NK-92 treated with Interleukin-12 subunit alpha and Interleukin-12 subunit beta, amount 100 ng/mL, for 24 hours (cell line): ENCODE measurements at regions not wholly inside any gene's neighbourhood (a gene's known extent, or its start where the extent isn't known, plus 50 kb on each side); places are given as distances from the start of the nearest gene placed in this dataset.
"Not testable (repeated sequence)": the region's sequence is repeated elsewhere in the genome, so short reads cannot be mapped to it uniquely, and the experiment has no call there.

Source experiments
- DNase-seq: peaks from one replicate; lab custom pipeline; 2025; lab: John Stamatoyannopoulos, UW

DNA sequence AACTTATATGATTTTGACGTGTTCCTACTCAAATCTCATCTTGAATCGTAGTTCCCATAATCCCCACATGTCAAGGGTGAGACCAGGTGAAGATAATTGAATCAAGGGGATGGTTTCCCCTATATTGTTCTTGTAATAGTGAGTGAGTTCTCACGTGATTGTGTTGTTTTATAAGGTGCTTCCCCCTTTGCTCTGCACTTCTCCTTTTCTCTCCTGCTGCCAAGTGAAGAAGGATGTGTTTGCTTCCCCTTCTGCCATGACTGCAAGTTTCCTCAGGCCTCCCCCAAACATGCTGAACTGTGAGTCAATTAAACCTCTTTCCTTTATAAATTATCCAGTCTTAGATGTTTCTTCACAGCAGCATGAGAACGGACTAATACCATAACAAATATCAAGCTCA lies 83.2 kb downstream of the MANEA start:
- DNase-seq: no peak

DNA sequence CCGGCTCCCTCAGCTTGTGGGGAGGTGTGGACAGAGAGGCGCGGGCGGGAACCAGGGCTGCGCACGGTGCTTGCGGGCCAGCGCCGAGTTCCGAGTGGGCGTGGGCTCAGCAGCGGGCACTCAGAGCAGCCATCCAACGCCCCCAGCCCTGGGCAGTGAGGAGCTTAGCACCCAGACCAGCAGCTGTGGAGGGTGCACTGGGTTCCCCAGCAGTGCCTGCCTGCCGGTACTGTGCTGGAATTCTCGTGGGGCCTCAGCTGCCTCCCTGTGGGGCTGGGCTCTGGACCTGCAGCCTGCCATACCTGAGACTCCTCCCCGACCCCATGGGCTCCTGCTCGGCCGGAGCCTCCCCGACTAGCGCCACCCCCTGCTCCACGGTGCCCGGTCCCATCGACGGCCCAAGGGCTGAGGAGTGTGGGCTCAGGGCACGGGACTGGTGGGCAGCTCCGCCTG lies 92.7 kb downstream of the MANEA start:
- DNase-seq: no peak

- no peak for DNase-seq
Measured at GRCh38 chr6:95676011-95676628, 98.8 kb downstream of the MANEA start.

DNA sequence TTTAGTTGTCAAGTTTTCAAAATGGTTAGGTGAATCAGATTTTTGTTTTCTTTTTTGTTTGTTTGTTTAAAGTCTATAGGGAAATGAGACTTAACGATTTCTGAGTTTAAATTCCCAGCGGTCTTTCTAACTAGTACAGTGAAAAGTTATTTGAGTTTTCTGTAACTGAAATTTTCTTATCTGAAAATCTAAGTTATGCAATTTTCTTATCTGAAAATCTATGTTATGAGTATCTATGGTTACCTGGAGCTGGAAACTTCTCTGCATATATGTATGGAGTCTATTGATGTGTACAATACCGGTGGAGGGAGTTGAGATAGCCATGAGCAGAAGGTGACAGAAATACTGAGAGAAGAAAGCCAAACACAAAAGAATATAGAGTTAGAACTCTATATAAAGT lies 102.6 kb downstream of the MANEA start:
- no peak for DNase-seq

GRCh38 chr6:95681736-95682135 lies 104.4 kb downstream of the MANEA start:
- no peak for DNase-seq

GRCh38 chr6:95682476-95682875 lies 105.1 kb downstream of the MANEA start:
- no peak for DNase-seq

DNA sequence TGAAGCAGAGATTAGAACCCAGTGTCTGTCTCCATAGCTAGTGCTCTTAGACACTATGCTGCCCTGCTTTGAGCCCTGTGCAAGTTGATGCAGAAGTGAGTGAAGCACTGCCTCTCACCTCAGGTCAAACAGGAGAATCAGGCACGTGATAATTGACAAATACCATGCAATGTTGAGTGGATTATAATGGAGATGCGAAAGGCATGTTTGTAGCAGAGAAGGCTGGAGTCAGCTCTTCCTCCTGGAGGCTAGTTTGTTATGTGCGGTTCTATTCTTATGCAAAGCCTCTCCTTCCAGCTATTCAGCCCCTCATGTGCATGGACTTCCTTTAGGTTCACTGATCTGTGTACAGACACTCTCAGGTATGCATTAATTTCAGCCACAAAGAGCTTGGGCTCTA lies 108.5 kb downstream of the MANEA start:
- no peak for DNase-seq

DNA sequence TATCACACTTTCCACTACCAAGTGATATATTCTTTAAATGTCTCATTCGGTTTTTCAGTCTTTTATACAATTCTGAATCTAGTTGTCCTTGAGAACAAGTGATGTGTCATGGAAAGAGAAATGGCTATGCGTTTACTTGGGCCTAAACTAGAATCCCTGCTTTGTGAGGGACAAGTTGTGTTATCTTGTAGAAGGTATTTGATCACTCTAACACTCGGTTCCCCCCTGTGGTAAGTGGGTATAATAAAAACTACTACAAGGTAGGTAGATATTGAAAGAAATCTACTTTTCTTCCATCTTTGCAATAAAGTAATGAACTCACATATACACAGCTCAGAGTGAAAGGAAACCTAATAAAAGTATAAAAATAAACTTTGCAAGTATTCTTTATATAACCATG lies 108.9 kb downstream of the MANEA start:
- no peak for DNase-seq

GRCh38 chr6:95686895-95687294 lies 109.6 kb downstream of the MANEA start:
- no peak for DNase-seq

GRCh38 chr6:95687839-95688238 lies 110.5 kb downstream of the MANEA start:
- no peak for DNase-seq

- no peak for DNase-seq
Measured at GRCh38 chr6:95690328-95690727, 113.0 kb downstream of the MANEA start.

- no peak for DNase-seq
Measured at GRCh38 chr6:95693108-95693507, 115.8 kb downstream of the MANEA start.

DNA sequence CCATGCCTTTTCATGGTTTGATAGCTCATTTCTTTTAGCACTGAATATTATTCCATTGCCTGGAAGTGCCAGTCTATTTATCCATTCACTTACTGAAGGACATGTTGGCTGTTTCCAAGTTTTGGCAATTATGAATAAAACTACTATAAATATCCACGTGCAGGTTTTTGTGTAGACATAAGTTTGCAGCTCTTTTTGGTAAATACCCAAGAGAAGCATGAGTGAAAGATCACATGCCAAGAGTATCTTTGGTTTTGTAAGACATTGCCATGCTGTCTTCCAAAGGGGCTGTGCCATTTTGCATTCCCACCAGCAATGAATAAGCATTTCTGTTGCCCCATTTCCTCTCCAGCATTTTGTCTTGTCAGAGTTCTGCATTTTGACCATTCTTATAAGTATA lies 120.9 kb downstream of the MANEA start:
- no peak for DNase-seq

GRCh38 chr6:95723638-95724037 lies 146.3 kb downstream of the MANEA start:
- no peak for DNase-seq

- DNase-seq: no peak
Measured at GRCh38 chr6:95725344-95725743, 148.0 kb downstream of the MANEA start.

GRCh38 chr6:95740157-95740556 lies 162.8 kb downstream of the MANEA start:
- DNase-seq: no peak

GRCh38 chr6:95741045-95741444 lies 163.7 kb downstream of the MANEA start:
- no peak for DNase-seq

DNA sequence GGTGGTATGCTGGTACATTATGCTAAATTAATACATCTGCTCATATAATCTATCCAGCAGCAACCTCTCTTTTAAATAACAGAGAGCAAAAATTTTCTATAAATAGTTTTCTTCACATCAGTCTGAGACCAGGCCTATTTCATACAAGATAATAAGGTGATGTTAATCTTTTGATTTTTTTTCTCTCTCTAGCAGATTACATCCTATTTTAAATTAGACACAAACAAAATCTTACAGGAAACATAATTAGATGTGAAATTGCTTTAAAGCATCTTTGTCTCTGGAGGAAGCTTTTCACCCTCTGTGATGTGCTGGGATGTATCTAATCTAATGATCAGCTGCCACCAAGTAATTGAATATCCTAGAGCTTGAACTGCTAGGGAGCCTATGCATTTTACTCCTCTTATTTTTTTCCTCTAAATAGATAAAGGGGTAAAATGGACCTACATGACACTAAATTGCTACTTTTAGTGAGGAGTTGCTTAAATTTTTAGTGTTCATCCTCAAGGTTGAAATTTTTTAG lies 165.5 kb downstream of the MANEA start:
- no peak for DNase-seq

- no peak for DNase-seq
Measured at GRCh38 chr6:95743591-95743990, 166.3 kb downstream of the MANEA start.

DNA sequence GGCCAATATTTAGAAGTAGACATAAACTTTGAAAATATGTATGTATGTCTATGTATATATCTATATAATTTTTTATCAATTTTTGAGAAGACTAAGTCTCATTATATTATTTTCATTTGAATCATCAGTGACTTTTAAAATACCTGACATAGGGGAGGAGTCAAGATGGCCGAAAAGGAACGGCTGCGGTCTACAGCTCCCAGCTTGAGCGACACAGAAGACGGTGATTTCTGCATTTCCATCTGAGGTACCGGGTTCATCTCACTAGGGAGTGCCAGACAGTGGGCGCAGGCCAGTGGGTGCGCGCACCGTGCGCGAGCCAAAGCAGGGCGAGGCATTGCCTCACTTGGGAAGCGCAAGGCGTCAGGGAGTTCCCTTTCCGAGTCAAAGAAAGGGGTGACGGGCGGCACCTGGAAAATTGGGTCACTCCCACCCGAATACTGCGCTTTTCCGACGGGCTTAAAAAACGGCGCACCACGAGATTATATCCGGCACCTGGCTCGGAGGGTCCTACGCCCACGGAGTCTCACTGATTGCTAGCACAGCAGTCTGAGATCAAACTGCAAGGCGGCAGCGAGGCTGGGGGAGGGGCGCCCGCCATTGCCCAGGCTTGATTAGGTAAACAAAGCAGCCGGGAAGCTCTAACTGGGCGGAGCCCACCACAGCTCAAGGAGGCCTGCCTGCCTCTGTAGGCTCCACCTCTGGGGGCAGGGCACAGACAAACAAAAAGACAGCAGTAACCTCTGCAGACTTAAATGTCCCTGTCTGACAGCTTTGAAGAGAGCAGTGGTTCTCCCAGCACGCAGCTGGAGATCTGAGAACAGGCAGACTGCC lies 181.1 kb downstream of the MANEA start:
- not testable (repeated sequence) for DNase-seq

DNA sequence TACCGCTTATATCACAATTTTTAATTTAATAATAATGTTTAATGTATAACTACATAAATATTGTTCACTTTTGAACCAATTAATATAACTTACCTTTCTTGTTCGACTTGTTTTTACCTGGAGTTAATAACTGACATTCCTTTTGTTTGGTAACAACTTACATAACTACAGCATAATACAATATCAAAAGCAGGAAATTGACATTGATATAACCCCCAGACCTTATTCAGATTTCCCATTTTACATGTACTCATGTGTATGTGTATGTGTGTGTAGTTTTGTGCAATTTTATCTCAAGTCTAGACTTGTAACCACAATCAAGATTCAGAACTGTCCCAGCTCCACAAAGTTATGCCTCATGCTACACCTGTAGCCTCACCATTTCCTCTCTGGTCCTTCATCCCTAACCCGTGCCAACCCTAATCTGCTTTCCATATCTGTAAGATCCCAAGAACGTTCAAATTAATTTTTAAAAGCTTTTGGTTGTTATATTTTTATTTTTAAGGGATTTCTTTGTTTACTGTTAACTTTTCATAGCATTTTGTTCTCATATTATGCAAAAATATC lies 190.6 kb downstream of the MANEA start:
- DNase-seq: no peak

DNA sequence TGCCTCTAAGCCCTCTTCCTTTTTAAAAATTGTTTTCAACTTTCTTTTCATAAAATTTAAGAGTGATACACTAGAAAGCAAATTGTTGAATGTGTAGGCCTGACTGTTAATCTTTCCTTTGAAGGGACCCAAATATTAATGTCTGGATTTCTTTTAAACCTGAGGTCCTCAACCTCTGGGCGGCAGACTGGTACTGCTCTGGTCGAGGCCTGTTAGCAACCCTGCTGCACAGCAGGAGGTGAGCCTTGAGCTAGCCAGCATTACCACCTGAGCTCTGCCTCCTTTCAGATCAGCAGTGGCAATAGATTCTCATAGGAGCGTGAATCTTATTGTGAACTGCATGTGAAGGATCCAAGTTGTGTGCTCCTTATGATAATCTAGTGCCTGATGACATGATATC lies 191.2 kb downstream of the MANEA start:
- no peak for DNase-seq

DNA sequence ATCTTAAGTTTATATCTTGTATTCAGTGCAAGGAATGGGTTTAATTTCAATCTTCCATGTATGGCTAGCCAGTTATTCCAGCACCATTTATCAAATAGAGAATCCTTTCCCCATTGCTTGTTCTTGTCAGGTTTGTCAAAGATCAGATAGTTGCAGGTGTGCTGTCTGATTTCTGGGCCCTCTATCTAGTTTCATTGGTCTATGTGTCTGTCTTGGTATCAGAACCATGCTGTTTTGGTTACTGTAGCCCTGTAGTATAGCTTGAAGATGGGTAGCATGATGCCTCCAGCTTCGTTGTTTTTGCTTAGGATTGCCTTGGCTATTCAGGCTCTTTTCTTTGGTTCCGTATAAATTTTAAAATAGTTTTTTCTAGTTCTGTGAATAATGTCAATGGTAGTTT lies 200.0 kb downstream of the MANEA start:
- no peak for DNase-seq
